ENCODE measurements at regions not wholly inside any gene's neighbourhood (a gene's known extent, or its start where the extent isn't known, plus 50 kb on each side); places are given as distances from the start of the nearest gene placed in this dataset.

GRCh38 chr5:5626412-5626811 is 203.9 kb downstream of the ICE1 start:
- TF ChIP-seq CTCF (conservative IDR thresholded peaks at IDR 0.05) (no peak), ZFX (IDR thresholded peaks at IDR 0.05) (no peak)
